SK-N-SH treated with all-trans-retinoic acid at 6 μM for 48 hours (cell line): ENCODE measurements at regions not wholly inside any gene's neighbourhood (a gene's known extent, or its start where the extent isn't known, plus 50 kb on each side); places are given as distances from the start of the nearest gene placed in this dataset.

Experiments
- ATAC-seq: fragments of 200-7000 bp; cut with Tn5 transposase; 3 replicates; pipeline ENCODE4 v1.9.1; 2020; ENCODE audit warnings: mild to moderate bottlenecking, moderate library complexity
- ARNTL ChIP-seq: fragments of 450-650 bp; formaldehyde crosslinking; IDR thresholded peaks from 2 replicates; pipeline ENCODE4 v1.5.0; 2020; ENCODE audit warnings: low read depth, mild to moderate bottlenecking, moderate library complexity, borderline replicate concordance
- BACH2 ChIP-seq: fragments of 250-450 bp; sonication (Bioruptor Pico); IDR thresholded peaks from 2 replicates; pipeline ENCODE4 v1.9.0; 2021; ENCODE audit warnings: mild to moderate bottlenecking, borderline replicate concordance
- CSDC2 ChIP-seq: fragments of 250-450 bp; sonication (Bioruptor Pico); IDR thresholded peaks from 2 replicates; pipeline ENCODE4 v1.5.0; 2020; ENCODE audit warnings: mild to moderate bottlenecking, moderate library complexity
- ESRRG ChIP-seq: fragments of 250-450 bp; sonication (Bioruptor Pico); IDR thresholded peaks from 2 replicates; pipeline ENCODE4 v1.6.1; 2021; ENCODE audit warnings: mild to moderate bottlenecking
- GLIS3 ChIP-seq: fragments of 250-450 bp; sonication (Bioruptor Pico); IDR thresholded peaks from 2 replicates; pipeline ENCODE4 v1.5.0; 2020; ENCODE audit warnings: mild to moderate bottlenecking, moderate library complexity
- ISL1 ChIP-seq: fragments of 250-450 bp; sonication (Bioruptor Pico); IDR thresholded peaks from 2 replicates; pipeline ENCODE4 v2.1.2; 2022; ENCODE audit warnings: mild to moderate bottlenecking, moderate library complexity
- OSR1 ChIP-seq: fragments of 250-450 bp; sonication (Bioruptor Pico); IDR thresholded peaks from 2 replicates; pipeline ENCODE4 v1.8.0; 2022; ENCODE audit warnings: moderate library complexity, mild to moderate bottlenecking, inconsistent platforms
- POU6F1 ChIP-seq: fragments of 250-450 bp; sonication (Bioruptor Pico); IDR thresholded peaks from 2 replicates; pipeline ENCODE4 v1.8.0; 2021; ENCODE audit warnings: low read depth, mild to moderate bottlenecking, moderate library complexity, borderline replicate concordance
- PPARA ChIP-seq: fragments of 250-450 bp; sonication (Bioruptor Pico); IDR thresholded peaks from 2 replicates; pipeline ENCODE4 v1.5.0; 2020; ENCODE audit warnings: mild to moderate bottlenecking, borderline replicate concordance
- RARB ChIP-seq: fragments of 250-450 bp; sonication (Bioruptor Pico); IDR thresholded peaks from 2 replicates; pipeline ENCODE4 v1.8.0; 2021; ENCODE audit warnings: mild to moderate bottlenecking, moderate library complexity
- SNAI2 ChIP-seq: fragments of 250-450 bp; sonication (Bioruptor Pico); IDR thresholded peaks from 2 replicates; pipeline ENCODE4 v1.5.0; 2020; ENCODE audit warnings: mild to moderate bottlenecking, moderate library complexity
- TCF4 ChIP-seq: fragments of 250-450 bp; sonication (Bioruptor Pico); IDR thresholded peaks from 2 replicates; pipeline ENCODE4 v1.8.0; 2021; ENCODE audit warnings: mild to moderate bottlenecking, moderate library complexity, borderline replicate concordance
- TOX ChIP-seq: fragments of 250-450 bp; sonication (Bioruptor Pico); IDR thresholded peaks from 2 replicates; pipeline ENCODE4 v1.8.0; 2021; ENCODE audit warnings: mild to moderate bottlenecking, moderate library complexity, borderline replicate concordance
- ZC3H10 ChIP-seq: fragments of 250-450 bp; sonication (Bioruptor Pico); IDR thresholded peaks from 2 replicates; pipeline ENCODE4 v1.5.1; 2021; ENCODE audit warnings: mild to moderate bottlenecking, moderate library complexity
- ZFP3 ChIP-seq: fragments of 250-450 bp; sonication (Bioruptor Pico); IDR thresholded peaks from 2 replicates; pipeline ENCODE4 v1.5.0; 2020; ENCODE audit warnings: mild to moderate bottlenecking, moderate library complexity
- ZFP30 ChIP-seq: fragments of 450-650 bp; formaldehyde crosslinking; IDR thresholded peaks from 2 replicates; pipeline ENCODE4 v1.5.0; 2022; ENCODE audit warnings: mild to moderate bottlenecking, moderate library complexity
- ZNF565 ChIP-seq: fragments of 450-650 bp; formaldehyde crosslinking; conservative IDR thresholded peaks from 2 replicates; pipeline ENCODE4 v1.5.0; 2020; ENCODE audit warnings: low read depth, mild to moderate bottlenecking, moderate library complexity
- ZNF70 ChIP-seq: fragments of 450-650 bp; formaldehyde crosslinking; IDR thresholded peaks from 2 replicates; pipeline ENCODE4 v1.5.0; 2020; ENCODE audit warnings: mild to moderate bottlenecking, moderate library complexity
- ZNF8 ChIP-seq: fragments of 450-650 bp; formaldehyde crosslinking; IDR thresholded peaks from 2 replicates; pipeline ENCODE4 v1.5.0; 2020; ENCODE audit warnings: mild to moderate bottlenecking, moderate library complexity
- TF ChIP-seq, protein P1 (sequence below): fragments of 250-450 bp; sonication (Bioruptor Pico); IDR thresholded peaks from 2 replicates; pipeline ENCODE4 v1.8.0; 2020; ENCODE audit warnings: mild to moderate bottlenecking, moderate library complexity, borderline replicate concordance
- TF ChIP-seq, protein P2 (sequence below): fragments of 250-450 bp; sonication (Bioruptor Pico); IDR thresholded peaks from 2 replicates; pipeline ENCODE4 v1.5.1; 2021; ENCODE audit warnings: mild to moderate bottlenecking, moderate library complexity

- ATAC-seq: peak; percentile 16; the same call in 2 of the 3 replicates
- no peak for TF ChIP-seq ZFP30 (CRISPR knock-in tag)
- no peak for TF ChIP-seq GLIS3 (CRISPR knock-in tag)
- no peak for TF ChIP-seq ARNTL (CRISPR knock-in tag)
- TF ChIP-seq ZNF70 (CRISPR knock-in tag): no peak
- TF ChIP-seq PPARA (CRISPR knock-in tag): no peak
- TF ChIP-seq ZNF565: no peak
- no peak for TF ChIP-seq ZC3H10 (CRISPR knock-in tag)
- TF ChIP-seq, protein P1, sequence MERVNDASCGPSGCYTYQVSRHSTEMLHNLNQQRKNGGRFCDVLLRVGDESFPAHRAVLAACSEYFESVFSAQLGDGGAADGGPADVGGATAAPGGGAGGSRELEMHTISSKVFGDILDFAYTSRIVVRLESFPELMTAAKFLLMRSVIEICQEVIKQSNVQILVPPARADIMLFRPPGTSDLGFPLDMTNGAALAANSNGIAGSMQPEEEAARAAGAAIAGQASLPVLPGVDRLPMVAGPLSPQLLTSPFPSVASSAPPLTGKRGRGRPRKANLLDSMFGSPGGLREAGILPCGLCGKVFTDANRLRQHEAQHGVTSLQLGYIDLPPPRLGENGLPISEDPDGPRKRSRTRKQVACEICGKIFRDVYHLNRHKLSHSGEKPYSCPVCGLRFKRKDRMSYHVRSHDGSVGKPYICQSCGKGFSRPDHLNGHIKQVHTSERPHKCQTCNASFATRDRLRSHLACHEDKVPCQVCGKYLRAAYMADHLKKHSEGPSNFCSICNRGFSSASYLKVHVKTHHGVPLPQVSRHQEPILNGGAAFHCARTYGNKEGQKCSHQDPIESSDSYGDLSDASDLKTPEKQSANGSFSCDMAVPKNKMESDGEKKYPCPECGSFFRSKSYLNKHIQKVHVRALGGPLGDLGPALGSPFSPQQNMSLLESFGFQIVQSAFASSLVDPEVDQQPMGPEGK (CRISPR knock-in tag): no peak
- TF ChIP-seq ISL1 (CRISPR knock-in tag): no peak
- no peak for TF ChIP-seq RARB
- TF ChIP-seq ZNF8 (CRISPR knock-in tag): no peak
- no peak for TF ChIP-seq CSDC2 (CRISPR knock-in tag)
- no peak for TF ChIP-seq TOX (CRISPR knock-in tag)
- TF ChIP-seq ZFP3 (CRISPR knock-in tag): no peak
- TF ChIP-seq BACH2 (CRISPR knock-in tag): no peak
- TF ChIP-seq TCF4 (CRISPR knock-in tag): no peak
- no peak for TF ChIP-seq OSR1 (CRISPR knock-in tag)
- no peak for TF ChIP-seq POU6F1 (CRISPR knock-in tag)
Measured at GRCh38 chr10:31754803-31755624, 173.6 kb downstream of the ARHGAP12 start.

DNA sequence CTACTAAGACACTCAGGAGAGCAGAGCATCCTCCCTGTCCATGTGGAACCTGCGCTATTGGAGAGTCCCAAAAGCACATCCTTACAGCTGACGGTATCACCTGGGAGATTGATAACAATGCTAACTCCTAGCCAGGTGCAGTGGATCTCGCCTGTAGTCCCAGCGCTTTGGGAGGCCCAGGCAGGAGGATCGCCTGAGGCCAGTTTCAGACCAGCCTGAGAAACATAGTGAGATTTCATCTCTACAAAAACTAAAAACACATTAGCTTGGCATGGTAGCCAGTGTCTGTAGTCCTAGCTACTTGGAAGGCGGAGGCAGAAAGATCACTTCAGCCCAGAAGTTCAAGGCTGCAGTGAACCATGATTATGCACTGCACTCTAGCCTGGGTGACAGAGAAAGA lies 174.9 kb downstream of the ARHGAP12 start:
- ATAC-seq: no peak
- no peak for TF ChIP-seq ZNF70 (CRISPR knock-in tag)

GRCh38 chr10:31752170-31752569 lies 176.5 kb downstream of the ARHGAP12 start:
- no peak for ATAC-seq
- TF ChIP-seq ZFP30 (CRISPR knock-in tag) (no peak), RARB (no peak), ISL1 (CRISPR knock-in tag) (no peak), ZNF565 (no peak), TOX (CRISPR knock-in tag) (no peak)
- TF ChIP-seq, protein P1 (CRISPR knock-in tag): no peak
- TF ChIP-seq, protein P2, sequence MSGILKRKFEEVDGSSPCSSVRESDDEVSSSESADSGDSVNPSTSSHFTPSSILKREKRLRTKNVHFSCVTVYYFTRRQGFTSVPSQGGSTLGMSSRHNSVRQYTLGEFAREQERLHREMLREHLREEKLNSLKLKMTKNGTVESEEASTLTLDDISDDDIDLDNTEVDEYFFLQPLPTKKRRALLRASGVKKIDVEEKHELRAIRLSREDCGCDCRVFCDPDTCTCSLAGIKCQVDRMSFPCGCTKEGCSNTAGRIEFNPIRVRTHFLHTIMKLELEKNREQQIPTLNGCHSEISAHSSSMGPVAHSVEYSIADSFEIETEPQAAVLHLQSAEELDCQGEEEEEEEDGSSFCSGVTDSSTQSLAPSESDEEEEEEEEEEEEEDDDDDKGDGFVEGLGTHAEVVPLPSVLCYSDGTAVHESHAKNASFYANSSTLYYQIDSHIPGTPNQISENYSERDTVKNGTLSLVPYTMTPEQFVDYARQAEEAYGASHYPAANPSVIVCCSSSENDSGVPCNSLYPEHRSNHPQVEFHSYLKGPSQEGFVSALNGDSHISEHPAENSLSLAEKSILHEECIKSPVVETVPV: no peak

DNA sequence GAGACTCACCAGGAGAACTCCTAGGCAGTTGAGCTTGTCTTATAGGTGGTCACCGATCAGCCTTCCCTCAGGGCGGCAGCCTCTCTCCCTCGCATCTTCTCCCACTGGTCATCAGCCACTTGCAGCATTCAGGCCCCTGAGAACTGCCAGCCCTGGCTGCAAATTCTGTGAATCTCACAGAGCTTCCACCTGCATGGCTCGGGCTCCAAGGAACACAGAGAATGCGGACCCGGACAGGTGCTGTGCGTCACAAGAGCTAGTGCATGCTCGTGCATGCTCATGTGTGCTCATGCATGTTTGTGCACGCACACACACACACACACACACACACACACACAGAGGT lies 176.9 kb downstream of the ARHGAP12 start:
- no peak for ATAC-seq
- TF ChIP-seq SNAI2: no peak
- no peak for TF ChIP-seq PPARA (CRISPR knock-in tag)
- no peak for TF ChIP-seq ESRRG (CRISPR knock-in tag)
